ENCODE measurements at regions not wholly inside any gene's neighbourhood (a gene's known extent, or its start where the extent isn't known, plus 50 kb on each side); places are given as distances from the start of the nearest gene placed in this dataset.

- no peak for DNase-seq (ENCODE audit: low read depth, low spot score)
Observed at GRCh38 chr10:4208499-4208898, 423.5 kb upstream of the KLF6 start.

- DNase-seq (ENCODE audit: low read depth, low spot score), result no peak
Observed at GRCh38 chr10:4205113-4205512, 420.1 kb upstream of the KLF6 start.

GRCh38 chr10:4202938-4203337 lies 417.9 kb upstream of the KLF6 start:
- DNase-seq (ENCODE audit: low read depth, low spot score), result no peak

- DNase-seq (ENCODE audit: low read depth, low spot score), result no peak
Observed at GRCh38 chr10:4201866-4202825, 417.1 kb upstream of the KLF6 start.

GRCh38 chr10:4199196-4199595 lies 414.2 kb upstream of the KLF6 start:
- no peak for DNase-seq (ENCODE audit: low read depth, low spot score)

- no peak for DNase-seq (ENCODE audit: low read depth, low spot score)
Observed at GRCh38 chr10:4198216-4198615, 413.2 kb upstream of the KLF6 start.

- DNase-seq (ENCODE audit: low read depth, low spot score), result no peak
Observed at GRCh38 chr10:4197676-4198075, 412.7 kb upstream of the KLF6 start.

- no peak for DNase-seq (ENCODE audit: low read depth, low spot score)
Observed at GRCh38 chr10:4196771-4197390, 411.9 kb upstream of the KLF6 start.

- no peak for DNase-seq (ENCODE audit: low read depth, low spot score)
Observed at GRCh38 chr10:4196183-4196582, 411.2 kb upstream of the KLF6 start.

- no peak for DNase-seq (ENCODE audit: low read depth, low spot score)
Observed at GRCh38 chr10:4195213-4195612, 410.2 kb upstream of the KLF6 start.

- no peak for DNase-seq (ENCODE audit: low read depth, low spot score)
Observed at GRCh38 chr10:4194231-4194630, 409.2 kb upstream of the KLF6 start.

- DNase-seq (ENCODE audit: low read depth, low spot score), result no peak
Observed at GRCh38 chr10:4191894-4192293, 406.9 kb upstream of the KLF6 start.

- no peak for DNase-seq (ENCODE audit: low read depth, low spot score)
Observed at GRCh38 chr10:4191354-4191753, 406.3 kb upstream of the KLF6 start.

GRCh38 chr10:4190876-4191275 lies 405.9 kb upstream of the KLF6 start:
- no peak for DNase-seq (ENCODE audit: low read depth, low spot score)

- DNase-seq (ENCODE audit: low read depth, low spot score), result no peak
Observed at GRCh38 chr10:4189281-4189680, 404.3 kb upstream of the KLF6 start.

GRCh38 chr10:4188406-4188805 lies 403.4 kb upstream of the KLF6 start:
- no peak for DNase-seq (ENCODE audit: low read depth, low spot score)

- no peak for DNase-seq (ENCODE audit: low read depth, low spot score)
Observed at GRCh38 chr10:4186849-4187540, 402.0 kb upstream of the KLF6 start.

- DNase-seq (ENCODE audit: low read depth, low spot score), result no peak
Observed at GRCh38 chr10:4183761-4184261, 398.8 kb upstream of the KLF6 start.

GRCh38 chr10:4181621-4182049 lies 396.6 kb upstream of the KLF6 start:
- no peak for DNase-seq (ENCODE audit: low read depth, low spot score)

GRCh38 chr10:4181081-4181480 lies 396.1 kb upstream of the KLF6 start:
- DNase-seq (ENCODE audit: low read depth, low spot score), result no peak

GRCh38 chr10:4177791-4178190 lies 392.8 kb upstream of the KLF6 start:
- DNase-seq (ENCODE audit: low read depth, low spot score), result no peak

Measured in pulmonary artery endothelial cell (primary cell).